ENCODE measurements at regions not wholly inside any gene's neighbourhood (a gene's known extent, or its start where the extent isn't known, plus 50 kb on each side); places are given as distances from the start of the nearest gene placed in this dataset.

DNA sequence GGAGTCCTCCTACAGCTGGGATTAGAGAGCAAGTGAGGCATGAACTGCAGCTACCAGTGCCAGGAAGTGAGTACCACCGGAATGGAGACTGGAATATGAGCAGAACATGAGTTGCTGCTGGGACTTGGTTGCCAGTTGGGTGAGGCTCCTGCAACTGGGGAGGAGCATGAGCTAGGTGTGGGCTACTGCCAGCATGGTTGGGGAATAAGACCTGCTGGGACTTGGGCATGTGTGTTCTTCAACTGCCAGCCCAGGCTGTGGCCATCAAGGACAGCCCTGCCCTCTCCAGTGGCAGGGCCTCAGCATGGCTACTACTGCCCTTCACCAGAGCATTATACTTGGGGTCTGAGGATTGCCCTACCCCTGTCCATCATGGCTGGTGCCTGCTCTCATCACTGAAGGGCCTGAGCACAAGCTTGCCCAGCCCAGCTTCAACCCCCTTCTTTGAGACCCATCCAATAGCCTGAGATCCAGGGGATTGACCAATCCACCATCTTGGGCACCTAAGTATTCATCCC, 665.0 kb downstream of the ELAVL2 start:
- Histone ChIP-seq H3K36me3 (ENCODE audit: insufficient read depth, low read length) (no peaks in the 10 kb centered on the region), H3K27me3 (ENCODE audit: insufficient read depth, low read depth, low read length) (no peaks in the 10 kb centered on the region), H3F3A (ENCODE audit: insufficient read depth, low read length, poor library complexity, severe bottlenecking) (no peaks in the 10 kb centered on the region), H3K79me2 (replicated peaks; ENCODE audit: insufficient read depth, low read length) (no peaks in the 10 kb centered on the region), H3K4me2 (ENCODE audit: low read length) (no peak overlapping the region), H2AFZ (ENCODE audit: low read depth, low read length) (no peak overlapping the region), H3K9me3 (ENCODE audit: low read length) (no peaks in the 10 kb centered on the region), H4K20me1 (ENCODE audit: insufficient read depth) (no peaks in the 10 kb centered on the region), H3K4me3 (ENCODE audit: low read length) (no peak overlapping the region), H3K9ac (ENCODE audit: low read length) (no peak overlapping the region), H3K27ac (ENCODE audit: low read length) (no peak overlapping the region), H3K9me2 (ENCODE audit: insufficient read depth, low read length) (no peaks in the 10 kb centered on the region)
- TF ChIP-seq RAD21 (conservative IDR thresholded peaks at IDR 0.05) (no peak), SMC3 (conservative IDR thresholded peaks at IDR 0.05; ENCODE audit: poor library complexity) (no peak), EP300 (conservative IDR thresholded peaks at IDR 0.05; ENCODE audit: poor library complexity, severe bottlenecking) (no peak), EZH2 (IDR thresholded peaks at IDR 0.05; ENCODE audit: borderline replicate concordance, insufficient read depth, low read length, poor library complexity, severe bottlenecking) (no peak), MXI1 (conservative IDR thresholded peaks at IDR 0.05; ENCODE audit: poor library complexity, severe bottlenecking) (no peak), TAF1 (IDR thresholded peaks at IDR 0.05; ENCODE audit: low read depth) (no peak), POLR2AphosphoS5 (IDR thresholded peaks at IDR 0.05) (no peak)
- TF ChIP-seq, protein P1, sequence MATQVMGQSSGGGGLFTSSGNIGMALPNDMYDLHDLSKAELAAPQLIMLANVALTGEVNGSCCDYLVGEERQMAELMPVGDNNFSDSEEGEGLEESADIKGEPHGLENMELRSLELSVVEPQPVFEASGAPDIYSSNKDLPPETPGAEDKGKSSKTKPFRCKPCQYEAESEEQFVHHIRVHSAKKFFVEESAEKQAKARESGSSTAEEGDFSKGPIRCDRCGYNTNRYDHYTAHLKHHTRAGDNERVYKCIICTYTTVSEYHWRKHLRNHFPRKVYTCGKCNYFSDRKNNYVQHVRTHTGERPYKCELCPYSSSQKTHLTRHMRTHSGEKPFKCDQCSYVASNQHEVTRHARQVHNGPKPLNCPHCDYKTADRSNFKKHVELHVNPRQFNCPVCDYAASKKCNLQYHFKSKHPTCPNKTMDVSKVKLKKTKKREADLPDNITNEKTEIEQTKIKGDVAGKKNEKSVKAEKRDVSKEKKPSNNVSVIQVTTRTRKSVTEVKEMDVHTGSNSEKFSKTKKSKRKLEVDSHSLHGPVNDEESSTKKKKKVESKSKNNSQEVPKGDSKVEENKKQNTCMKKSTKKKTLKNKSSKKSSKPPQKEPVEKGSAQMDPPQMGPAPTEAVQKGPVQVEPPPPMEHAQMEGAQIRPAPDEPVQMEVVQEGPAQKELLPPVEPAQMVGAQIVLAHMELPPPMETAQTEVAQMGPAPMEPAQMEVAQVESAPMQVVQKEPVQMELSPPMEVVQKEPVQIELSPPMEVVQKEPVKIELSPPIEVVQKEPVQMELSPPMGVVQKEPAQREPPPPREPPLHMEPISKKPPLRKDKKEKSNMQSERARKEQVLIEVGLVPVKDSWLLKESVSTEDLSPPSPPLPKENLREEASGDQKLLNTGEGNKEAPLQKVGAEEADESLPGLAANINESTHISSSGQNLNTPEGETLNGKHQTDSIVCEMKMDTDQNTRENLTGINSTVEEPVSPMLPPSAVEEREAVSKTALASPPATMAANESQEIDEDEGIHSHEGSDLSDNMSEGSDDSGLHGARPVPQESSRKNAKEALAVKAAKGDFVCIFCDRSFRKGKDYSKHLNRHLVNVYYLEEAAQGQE (IDR thresholded peaks at IDR 0.05; ENCODE audit: borderline replicate concordance) = no peak
- TF ChIP-seq, protein P2, sequence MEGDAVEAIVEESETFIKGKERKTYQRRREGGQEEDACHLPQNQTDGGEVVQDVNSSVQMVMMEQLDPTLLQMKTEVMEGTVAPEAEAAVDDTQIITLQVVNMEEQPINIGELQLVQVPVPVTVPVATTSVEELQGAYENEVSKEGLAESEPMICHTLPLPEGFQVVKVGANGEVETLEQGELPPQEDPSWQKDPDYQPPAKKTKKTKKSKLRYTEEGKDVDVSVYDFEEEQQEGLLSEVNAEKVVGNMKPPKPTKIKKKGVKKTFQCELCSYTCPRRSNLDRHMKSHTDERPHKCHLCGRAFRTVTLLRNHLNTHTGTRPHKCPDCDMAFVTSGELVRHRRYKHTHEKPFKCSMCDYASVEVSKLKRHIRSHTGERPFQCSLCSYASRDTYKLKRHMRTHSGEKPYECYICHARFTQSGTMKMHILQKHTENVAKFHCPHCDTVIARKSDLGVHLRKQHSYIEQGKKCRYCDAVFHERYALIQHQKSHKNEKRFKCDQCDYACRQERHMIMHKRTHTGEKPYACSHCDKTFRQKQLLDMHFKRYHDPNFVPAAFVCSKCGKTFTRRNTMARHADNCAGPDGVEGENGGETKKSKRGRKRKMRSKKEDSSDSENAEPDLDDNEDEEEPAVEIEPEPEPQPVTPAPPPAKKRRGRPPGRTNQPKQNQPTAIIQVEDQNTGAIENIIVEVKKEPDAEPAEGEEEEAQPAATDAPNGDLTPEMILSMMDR (IDR thresholded peaks at IDR 0.05; ENCODE audit: poor library complexity, severe bottlenecking) = no peak

DNA sequence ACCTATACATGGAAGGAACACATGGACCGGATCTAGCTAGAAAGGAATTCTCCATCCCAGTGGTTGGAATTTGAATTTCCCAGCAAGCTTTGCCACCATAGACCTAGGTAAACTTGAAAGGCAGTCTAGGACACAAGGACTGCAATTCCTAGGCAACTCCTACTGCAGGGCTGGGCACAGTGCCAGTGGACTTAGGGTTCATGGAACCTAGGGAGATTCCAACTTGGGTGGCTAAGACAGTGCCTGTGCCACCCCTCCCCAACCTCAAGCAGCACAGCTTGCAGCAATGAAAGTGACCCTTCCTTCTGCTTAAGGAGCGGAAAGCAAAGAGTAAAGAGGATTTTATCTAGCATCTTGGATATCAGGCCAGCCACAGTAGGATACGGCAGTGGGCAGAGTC, 663.3 kb downstream of the ELAVL2 start:
- H3K9me2 ChIP-seq (ENCODE audit: insufficient read depth, low read length) = no peaks in the 10 kb centered on the region
- no peaks in the 10 kb centered on the region for H4K20me1 ChIP-seq (ENCODE audit: insufficient read depth)
- no peak overlapping the region for H3K4me2 ChIP-seq (ENCODE audit: low read length)
- H3K27ac ChIP-seq (ENCODE audit: low read length) = no peak overlapping the region
- no peak for TF ChIP-seq POLR2AphosphoS5 (IDR thresholded peaks at IDR 0.05)
- no peak for TF ChIP-seq RAD21 (conservative IDR thresholded peaks at IDR 0.05)
- TF ChIP-seq EP300 (conservative IDR thresholded peaks at IDR 0.05; ENCODE audit: poor library complexity, severe bottlenecking) = no peak
- TF ChIP-seq, protein P1 (IDR thresholded peaks at IDR 0.05; ENCODE audit: borderline replicate concordance) = no peak
- TF ChIP-seq, protein P2 (IDR thresholded peaks at IDR 0.05; ENCODE audit: poor library complexity, severe bottlenecking) = no peak
- TF ChIP-seq EZH2 (IDR thresholded peaks at IDR 0.05; ENCODE audit: borderline replicate concordance, insufficient read depth, low read length, poor library complexity, severe bottlenecking) = no peak
- no peak for TF ChIP-seq MXI1 (conservative IDR thresholded peaks at IDR 0.05; ENCODE audit: poor library complexity, severe bottlenecking)
- TF ChIP-seq SMC3 (conservative IDR thresholded peaks at IDR 0.05; ENCODE audit: poor library complexity) = no peak
- TF ChIP-seq TAF1 (IDR thresholded peaks at IDR 0.05; ENCODE audit: low read depth) = no peak
- no peak overlapping the region for H3K9ac ChIP-seq (ENCODE audit: low read length)
- H3K4me3 ChIP-seq (ENCODE audit: low read length) = no peak overlapping the region
- no peaks in the 10 kb centered on the region for H3K79me2 ChIP-seq (replicated peaks; ENCODE audit: insufficient read depth, low read length)
- H3F3A ChIP-seq (ENCODE audit: insufficient read depth, low read length, poor library complexity, severe bottlenecking) = no peaks in the 10 kb centered on the region
- no peaks in the 10 kb centered on the region for H3K9me3 ChIP-seq (ENCODE audit: low read length)
- no peak overlapping the region for H2AFZ ChIP-seq (ENCODE audit: low read depth, low read length)
- no peaks in the 10 kb centered on the region for H3K36me3 ChIP-seq (ENCODE audit: insufficient read depth, low read length)
- H3K27me3 ChIP-seq (ENCODE audit: insufficient read depth, low read depth, low read length) = no peaks in the 10 kb centered on the region
